ENCODE measurements at regions not wholly inside any gene's neighbourhood (a gene's known extent, or its start where the extent isn't known, plus 50 kb on each side); places are given as distances from the start of the nearest gene placed in this dataset.

DNA sequence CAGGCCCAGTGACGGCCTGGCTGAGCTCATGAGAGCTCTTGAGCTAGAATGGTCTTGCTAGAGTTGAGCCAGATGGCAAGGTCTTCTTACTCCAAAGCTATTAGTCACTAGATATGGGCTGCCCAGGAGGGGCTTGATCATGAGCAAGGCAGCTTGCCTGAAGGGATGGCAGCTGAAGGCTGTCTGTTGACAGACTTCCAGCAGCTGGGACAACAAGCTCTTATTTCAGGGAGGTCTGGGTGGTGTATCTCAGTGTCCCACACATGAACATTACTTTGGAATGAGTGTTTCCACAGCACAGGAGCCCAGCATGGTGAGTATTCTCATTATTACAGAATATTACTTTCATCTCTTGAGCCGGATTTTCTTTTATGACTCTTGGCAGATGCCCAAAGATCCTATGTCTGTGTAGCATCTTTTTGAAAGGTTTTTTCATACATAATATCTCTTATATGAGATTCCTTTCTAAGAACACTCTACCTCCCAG, 414.1 kb downstream of the ARHGEF28 start:
- DNase-seq (no peak), ATAC-seq (no peak)
- Mint-ChIP-seq H3K27me3 (peaks cover 0 to 7% (median 1%) of the 10 kb centered on the region in 5 donors), H3K36me3 (no peaks in the 10 kb centered on the region), H3K27ac (no peak overlapping the region), H3K4me1 (peaks cover 0 to 4% (median under 1%) of the 10 kb centered on the region in 4 donors), H3K9me3 (no peaks in the 10 kb centered on the region), H3K4me3 (no peak overlapping the region)
- POLR2A ChIA-PET: no interaction called here

DNA sequence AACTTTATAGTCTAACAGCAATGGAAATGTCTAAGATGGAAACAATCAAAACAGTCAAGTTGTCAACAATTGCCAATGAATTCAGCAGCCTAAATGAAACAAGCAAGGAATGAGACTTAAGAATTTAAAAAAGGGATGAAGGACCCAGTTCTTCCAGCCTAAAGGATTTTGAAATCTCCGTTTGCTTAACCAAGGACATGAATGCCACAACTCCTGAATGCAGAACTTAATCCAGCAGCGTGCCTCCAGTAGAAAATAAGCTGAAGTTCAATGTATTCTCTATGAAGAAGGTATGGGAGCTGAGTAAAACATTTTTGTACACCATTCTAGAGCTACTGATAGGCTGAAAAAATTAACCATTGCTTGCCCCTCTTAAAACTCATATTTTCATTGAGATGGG, 411.3 kb downstream of the ARHGEF28 start:
- Mint-ChIP-seq H3K4me1 (peaks cover 0 to 4% (median under 1%) of the 10 kb centered on the region in 4 donors), H3K27ac (no peak overlapping the region), H3K4me3 (no peak overlapping the region), H3K27me3 (peaks cover 0 to 3% (median 0%) of the 10 kb centered on the region in 5 donors), H3K9me3 (no peaks in the 10 kb centered on the region), H3K36me3 (no peaks in the 10 kb centered on the region)
- no peak for ATAC-seq
- DNase-seq: no peak
- POLR2A ChIA-PET: no interaction called here

DNA sequence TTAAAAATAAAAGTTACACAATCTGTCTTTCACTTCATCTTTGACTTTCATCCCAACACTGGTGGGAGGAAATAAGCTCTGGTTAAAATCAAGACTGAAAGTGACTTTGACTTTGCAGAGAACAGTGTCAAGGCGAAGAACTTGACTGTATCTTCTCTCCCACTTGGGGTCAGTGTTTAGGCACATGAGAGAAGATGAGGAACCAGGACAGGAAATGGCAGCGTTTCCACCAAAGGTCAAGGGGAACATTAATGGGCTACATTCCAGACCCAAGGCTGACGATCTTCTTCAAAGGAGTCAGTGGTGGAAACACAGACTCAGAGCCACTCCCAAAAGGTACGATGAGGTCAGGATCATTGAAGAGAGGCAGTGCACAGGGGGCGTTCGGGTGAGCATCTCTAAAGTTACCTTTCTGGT, 409.5 kb downstream of the ARHGEF28 start:
- no peak for ATAC-seq
- peaks cover 0 to 4% (median under 1%) of the 10 kb centered on the region in 4 donors for H3K4me1 Mint-ChIP-seq
- no peaks in the 10 kb centered on the region for H3K36me3 Mint-ChIP-seq
- H3K9me3 Mint-ChIP-seq: no peaks in the 10 kb centered on the region
- no peak for DNase-seq
- POLR2A ChIA-PET: no interaction called here
- peak overlapping the region in 1 of 10 donors; percentile 45 for H3K4me3 Mint-ChIP-seq
- no peak overlapping the region for H3K27ac Mint-ChIP-seq
- peaks cover 0 to 3% (median 3%) of the 10 kb centered on the region in 5 donors for H3K27me3 Mint-ChIP-seq

DNA sequence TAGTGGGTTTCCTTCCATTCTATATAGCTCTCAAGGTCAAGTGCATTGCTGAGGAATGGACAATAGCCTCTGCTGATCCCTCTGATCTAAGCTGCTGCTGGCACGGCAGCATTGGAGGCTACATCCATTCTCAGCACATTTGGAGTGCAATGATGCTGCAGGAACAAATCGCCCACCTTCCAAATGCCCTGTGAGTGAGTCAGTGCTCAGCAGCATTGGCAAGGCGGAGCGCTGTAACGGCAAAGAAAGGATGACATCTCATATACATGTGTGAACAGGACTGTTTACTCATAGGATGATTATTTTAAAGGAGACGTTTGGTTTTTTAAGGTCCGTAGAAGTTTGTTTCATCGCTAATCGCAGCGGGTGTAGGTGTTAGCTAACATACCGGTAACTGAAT, 408.7 kb downstream of the ARHGEF28 start:
- Mint-ChIP-seq H3K4me3 (no peak overlapping the region), H3K27me3 (peaks cover 0 to 11% (median 3%) of the 10 kb centered on the region in 5 donors), H3K27ac (no peak overlapping the region), H3K4me1 (peaks cover 0 to 4% (median under 1%) of the 10 kb centered on the region in 4 donors), H3K9me3 (no peaks in the 10 kb centered on the region), H3K36me3 (no peaks in the 10 kb centered on the region)
- POLR2A ChIA-PET: no interaction called here
- ATAC-seq (no peak), DNase-seq (no peak)

DNA sequence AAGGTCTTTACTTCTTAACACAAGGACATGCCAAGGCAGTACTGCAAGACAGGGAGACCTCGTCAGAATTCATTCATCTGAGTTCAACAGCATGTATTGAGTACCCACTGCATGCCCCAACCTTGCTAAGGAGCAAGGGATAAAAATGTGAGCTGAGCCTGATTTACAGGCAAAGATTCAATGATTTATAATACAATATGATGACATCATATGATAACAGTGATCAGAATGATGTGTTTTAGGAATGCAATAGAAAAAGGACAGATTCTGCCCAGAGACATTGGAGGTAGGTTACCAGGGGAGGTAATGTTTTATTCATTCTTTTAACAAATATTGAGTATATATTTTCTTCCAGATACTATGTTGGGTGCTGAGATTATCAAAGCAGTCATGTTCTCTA, 406.6 kb downstream of the ARHGEF28 start:
- Mint-ChIP-seq H3K4me3 (no peak overlapping the region), H3K36me3 (no peaks in the 10 kb centered on the region), H3K9me3 (no peaks in the 10 kb centered on the region), H3K27me3 (peaks cover 0 to 13% (median 3%) of the 10 kb centered on the region in 5 donors), H3K4me1 (peaks cover 0 to 4% (median under 1%) of the 10 kb centered on the region in 4 donors), H3K27ac (no peak overlapping the region)
- POLR2A ChIA-PET: no interaction called here
- DNase-seq (no peak), ATAC-seq (no peak)

DNA sequence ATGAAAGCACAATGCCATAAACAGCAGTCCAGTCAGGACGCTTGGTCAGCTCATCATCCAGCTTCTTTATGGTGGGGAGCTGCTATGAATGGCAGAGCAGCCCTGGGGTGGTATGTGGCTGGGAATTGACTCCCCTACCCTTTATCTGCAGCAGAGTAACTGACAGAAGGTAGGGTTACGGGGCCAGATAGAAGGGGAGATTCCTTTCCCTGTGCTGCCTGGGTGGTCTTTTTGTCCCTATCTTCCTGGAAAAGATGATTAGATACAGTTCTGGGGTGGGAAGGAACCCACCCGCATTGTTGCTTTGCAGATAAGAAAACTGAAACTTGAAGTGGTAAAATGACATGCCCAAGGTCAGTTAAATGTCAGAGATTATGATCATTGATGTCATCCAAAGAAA, 405.5 kb downstream of the ARHGEF28 start:
- Mint-ChIP-seq H3K4me3 (no peak overlapping the region), H3K27me3 (peaks cover 0 to 13% (median 3%) of the 10 kb centered on the region in 5 donors), H3K36me3 (no peaks in the 10 kb centered on the region), H3K4me1 (peaks cover 0 to 6% (median under 1%) of the 10 kb centered on the region in 4 donors), H3K9me3 (no peaks in the 10 kb centered on the region), H3K27ac (no peak overlapping the region)
- POLR2A ChIA-PET: no interaction called here
- no peak for DNase-seq
- ATAC-seq: no peak

DNA sequence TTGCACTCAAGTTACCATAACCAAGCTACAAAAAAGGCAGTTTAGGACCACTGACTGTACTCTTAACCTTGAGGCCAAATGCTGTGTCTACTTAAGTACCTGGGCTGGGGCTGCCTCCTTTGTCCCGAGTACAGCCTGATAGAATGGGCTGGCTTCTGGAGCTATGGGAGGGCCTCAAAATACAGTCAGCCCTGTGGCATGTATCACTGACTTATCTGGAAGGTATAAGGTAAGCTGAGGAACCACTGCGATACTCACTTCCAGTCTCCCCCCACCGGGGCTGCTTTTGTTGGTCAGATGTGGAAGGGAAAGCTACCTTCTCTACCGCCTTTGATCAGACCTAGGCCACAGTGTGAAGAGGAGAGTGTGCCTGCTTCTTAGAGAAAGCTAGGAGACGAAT, 404.8 kb downstream of the ARHGEF28 start:
- Mint-ChIP-seq H3K4me3 (no peak overlapping the region), H3K27me3 (peaks cover 0 to 15% (median 6%) of the 10 kb centered on the region in 5 donors), H3K9me3 (no peaks in the 10 kb centered on the region)

DNA sequence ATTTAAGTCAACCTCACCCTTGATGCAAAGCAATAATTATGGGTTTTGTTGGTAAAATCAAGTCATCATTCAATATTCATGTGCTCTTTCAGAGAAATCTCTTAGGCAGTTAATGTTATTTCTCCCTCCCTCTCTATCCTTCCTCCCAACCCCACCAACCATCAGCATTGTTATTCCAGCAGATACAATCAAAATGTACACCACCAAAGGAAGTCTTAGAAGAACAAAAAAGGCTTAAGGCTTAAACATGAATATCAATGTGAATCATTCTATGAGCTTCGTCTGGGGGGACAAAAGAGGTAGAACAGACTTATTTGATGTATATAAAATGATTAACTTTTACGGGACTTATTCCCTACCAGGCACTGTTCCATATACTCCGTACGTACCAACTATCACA, 404.4 kb downstream of the ARHGEF28 start:
- Mint-ChIP-seq H3K4me1 (peaks cover 0 to 2% (median 0%) of the 10 kb centered on the region in 4 donors), H3K27ac (no peak overlapping the region), H3K4me3 (no peak overlapping the region), H3K27me3 (peaks cover 1 to 19% (median 9%) of the 10 kb centered on the region in 5 donors), H3K36me3 (no peaks in the 10 kb centered on the region), H3K9me3 (no peaks in the 10 kb centered on the region)
- ATAC-seq: no peak
- no peak for DNase-seq
- POLR2A ChIA-PET: no interaction called here

More for the DNA sequence above, 404.8 kb downstream of the ARHGEF28 start:
- no peak for DNase-seq
- H3K36me3 Mint-ChIP-seq: no peaks in the 10 kb centered on the region
- POLR2A ChIA-PET: no interaction called here
- ATAC-seq: no peak
- peaks cover 0 to 6% (median under 1%) of the 10 kb centered on the region in 4 donors for H3K4me1 Mint-ChIP-seq
- H3K27ac Mint-ChIP-seq: no peak overlapping the region

DNA sequence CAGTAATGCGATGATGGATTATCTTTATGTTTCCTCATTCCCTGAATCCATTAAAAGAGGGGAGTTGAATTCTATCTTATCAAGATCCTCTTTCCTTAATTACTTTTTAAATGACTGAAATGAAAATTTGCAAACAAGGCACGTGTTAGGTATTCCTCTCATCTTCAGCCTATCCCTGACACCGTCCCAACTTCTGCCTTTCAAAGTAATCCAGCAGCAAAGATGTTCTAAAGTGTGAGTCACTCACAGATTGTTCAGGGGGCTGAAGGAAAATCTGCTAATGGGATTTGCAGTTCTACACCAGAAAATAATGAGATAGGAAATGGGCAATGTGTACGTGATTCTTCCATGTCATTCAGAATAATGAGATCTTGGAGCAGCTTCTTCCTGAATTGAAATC, 403.0 kb downstream of the ARHGEF28 start:
- POLR2A ChIA-PET: no interaction called here
- DNase-seq (no peak), ATAC-seq (no peak)
- H3K27ac Mint-ChIP-seq: no peak overlapping the region
- no peaks in the 10 kb centered on the region for H3K36me3 Mint-ChIP-seq
- peaks cover 2 to 20% (median 11%) of the 10 kb centered on the region in 5 donors for H3K27me3 Mint-ChIP-seq
- H3K4me1 Mint-ChIP-seq: peaks cover 0 to 2% (median 0%) of the 10 kb centered on the region in 4 donors
- H3K4me3 Mint-ChIP-seq: no peak overlapping the region
- no peaks in the 10 kb centered on the region for H3K9me3 Mint-ChIP-seq

DNA sequence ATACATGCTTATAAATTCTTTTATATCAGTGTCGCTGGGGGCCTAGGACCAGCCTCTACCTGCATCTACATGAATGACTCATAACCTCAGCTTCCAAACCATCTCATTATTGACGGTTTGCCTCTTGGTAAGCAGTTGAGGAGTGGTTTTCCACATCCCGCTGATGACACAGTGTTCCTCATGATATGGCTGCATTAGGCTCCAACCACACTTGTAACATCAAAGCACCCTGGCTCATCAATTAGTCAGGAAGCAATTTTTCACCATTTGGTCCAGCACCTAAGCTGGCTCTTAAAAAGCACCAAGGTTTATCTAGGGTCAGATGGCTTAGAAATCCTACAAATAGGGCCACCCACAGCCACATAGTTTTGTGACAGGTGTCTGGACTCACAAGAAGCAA, 402.4 kb downstream of the ARHGEF28 start:
- H3K36me3 Mint-ChIP-seq: no peaks in the 10 kb centered on the region
- H3K4me3 Mint-ChIP-seq: no peak overlapping the region
- no peaks in the 10 kb centered on the region for H3K9me3 Mint-ChIP-seq
- H3K27me3 Mint-ChIP-seq: peaks cover 2 to 26% (median 15%) of the 10 kb centered on the region in 5 donors
- DNase-seq (no peak), ATAC-seq (no peak)
- peaks cover 0 to 2% (median 0%) of the 10 kb centered on the region in 4 donors for H3K4me1 Mint-ChIP-seq
- POLR2A ChIA-PET: no interaction called here
- no peak overlapping the region for H3K27ac Mint-ChIP-seq

DNA sequence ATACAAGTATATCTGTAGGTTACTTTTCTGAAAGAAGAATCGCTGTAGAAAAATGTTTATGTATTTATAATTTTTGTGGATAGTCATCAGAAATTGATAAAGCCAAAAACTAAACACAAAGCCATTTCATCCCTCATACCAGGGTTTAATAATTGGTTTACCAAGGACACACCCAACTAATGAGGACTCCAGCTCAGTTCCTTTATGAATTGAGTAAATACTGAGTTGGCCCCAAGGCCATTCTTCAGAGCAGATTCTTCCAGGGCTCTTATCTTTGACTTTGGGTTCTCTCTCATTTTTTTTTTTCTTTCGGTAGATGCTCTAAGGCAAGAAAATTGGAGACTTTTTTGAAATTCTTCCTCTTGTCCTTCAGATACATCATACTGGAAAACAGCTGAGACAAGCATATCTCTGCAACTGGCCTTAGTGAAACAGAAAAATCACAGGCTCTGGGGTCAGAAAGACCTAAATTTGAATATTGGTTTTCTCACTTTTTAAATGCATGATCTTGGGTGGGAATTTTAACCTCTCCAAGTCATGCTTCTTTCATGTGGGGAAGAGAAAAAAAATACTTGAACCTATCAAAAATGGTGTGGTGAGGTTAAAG, 401.8 kb downstream of the ARHGEF28 start:
- Mint-ChIP-seq H3K9me3 (no peaks in the 10 kb centered on the region), H3K27ac (no peak overlapping the region), H3K4me3 (no peak overlapping the region), H3K36me3 (no peaks in the 10 kb centered on the region), H3K27me3 (peaks cover 3 to 30% (median 14%) of the 10 kb centered on the region in 5 donors), H3K4me1 (peaks cover 0 to 2% (median 0%) of the 10 kb centered on the region in 4 donors)
- DNase-seq (no peak), ATAC-seq (no peak)
- POLR2A ChIA-PET: no interaction called here

DNA sequence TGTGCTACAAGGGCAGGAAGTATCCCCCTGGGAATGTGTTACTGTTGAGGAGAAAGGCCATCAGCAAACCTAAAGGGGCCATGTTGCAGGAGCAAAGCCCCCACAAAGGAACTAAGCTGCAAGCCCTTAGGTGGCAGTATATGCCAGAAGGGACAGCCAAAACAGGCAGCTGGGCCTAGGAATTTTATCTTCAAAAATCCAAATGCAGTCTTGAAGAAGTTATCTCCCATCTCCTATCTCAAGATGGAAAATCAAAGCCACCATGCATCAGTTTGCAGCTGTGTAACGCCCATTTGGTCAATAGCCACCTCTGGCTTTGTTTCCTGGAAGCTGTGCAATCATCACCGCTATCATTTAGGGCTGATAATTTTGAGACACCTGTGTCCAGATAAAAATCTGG, 400.3 kb downstream of the ARHGEF28 start:
- no peaks in the 10 kb centered on the region for H3K36me3 Mint-ChIP-seq
- H3K9me3 Mint-ChIP-seq: peaks cover 0 to 3% (median 0%) of the 10 kb centered on the region in 9 donors
- no peak overlapping the region for H3K4me3 Mint-ChIP-seq
- H3K27me3 Mint-ChIP-seq: peaks cover 6 to 30% (median 13%) of the 10 kb centered on the region in 5 donors
- POLR2A ChIA-PET: no interaction called here
- ATAC-seq: no peak
- DNase-seq: no peak
- no peak overlapping the region for H3K27ac Mint-ChIP-seq
- peaks cover 0 to 2% (median 0%) of the 10 kb centered on the region in 4 donors for H3K4me1 Mint-ChIP-seq

DNA sequence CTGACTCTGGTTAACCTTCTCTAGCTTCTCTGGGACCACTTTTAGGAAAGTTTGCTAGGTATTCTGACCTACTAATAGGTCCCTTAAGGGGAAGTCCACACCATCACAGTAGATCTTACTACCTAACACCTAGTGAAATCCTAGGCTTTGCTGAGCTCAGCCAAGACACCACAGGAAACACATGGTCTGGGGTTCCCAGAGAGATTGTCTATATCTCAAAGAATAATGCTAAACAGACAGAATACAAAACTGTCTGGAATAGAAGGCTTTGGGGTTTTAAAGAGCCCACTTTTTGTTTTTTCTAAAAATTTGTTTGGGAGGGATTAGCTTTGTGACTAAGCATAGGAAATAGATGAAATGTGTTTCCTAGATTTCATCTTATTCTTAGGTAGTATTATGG, 395.1 kb downstream of the ARHGEF28 start:
- Mint-ChIP-seq H3K36me3 (no peaks in the 10 kb centered on the region), H3K4me3 (no peak overlapping the region), H3K9me3 (peaks cover 0 to 15% (median 0%) of the 10 kb centered on the region in 9 donors), H3K27me3 (peaks cover 9 to 46% (median 22%) of the 10 kb centered on the region in 5 donors), H3K4me1 (no peaks in the 10 kb centered on the region), H3K27ac (no peak overlapping the region)
- POLR2A ChIA-PET: no interaction called here
- no peak for DNase-seq
- ATAC-seq: no peak

DNA sequence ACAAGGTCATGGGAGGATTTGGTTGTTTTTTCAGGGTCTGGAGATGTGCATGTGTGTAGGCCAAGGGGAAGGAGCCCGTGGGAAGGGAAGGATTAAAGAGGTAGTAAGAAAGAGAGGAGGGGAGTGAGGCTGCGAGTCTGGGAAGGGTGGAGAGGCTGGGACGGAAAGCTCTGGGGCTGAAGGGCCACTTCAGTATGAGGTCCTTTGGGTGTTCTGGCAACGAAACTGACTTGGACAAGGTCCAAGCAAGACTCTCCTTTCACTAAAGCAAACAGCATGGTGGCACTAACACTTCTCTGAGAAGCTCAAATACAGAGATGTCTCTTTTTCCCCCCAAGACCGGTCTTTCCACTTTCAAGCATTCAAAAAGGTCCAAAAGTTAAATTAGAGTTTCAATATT, 394.5 kb downstream of the ARHGEF28 start:
- Mint-ChIP-seq H3K36me3 (no peaks in the 10 kb centered on the region), H3K4me3 (no peak overlapping the region), H3K9me3 (peaks cover 0 to 15% (median 0%) of the 10 kb centered on the region in 9 donors), H3K27me3 (peaks cover 9 to 44% (median 16%) of the 10 kb centered on the region in 5 donors), H3K4me1 (no peaks in the 10 kb centered on the region), H3K27ac (no peak overlapping the region)
- POLR2A ChIA-PET: no interaction called here
- DNase-seq (no peak), ATAC-seq (no peak)

Measured in naive thymus-derived CD8-positive, alpha-beta T cell (primary cell).